Keratinocyte (primary cell): ENCODE measurements at regions not wholly inside any gene's neighbourhood (a gene's known extent, or its start where the extent isn't known, plus 50 kb on each side); places are given as distances from the start of the nearest gene placed in this dataset.
"Not testable (repeated sequence)": the region's sequence is repeated elsewhere in the genome, so short reads cannot be mapped to it uniquely, and the experiment has no call there.

Experiments
- CTCF ChIP-seq, 3 experiments: IDR thresholded peaks in 1 of 3; conservative IDR thresholded peaks in 1 of 3; optimal IDR thresholded peaks in 1 of 3; 2 replicates in 2 of 3; 3 replicates in 1 of 3; pipeline versions ENCODE3 to v1.5.1; 2011; ENCODE audit warnings: low read length in 3 of 3, mild to moderate bottlenecking in 3 of 3, moderate library complexity in 2 of 3, control low read depth in 1 of 3, inconsistent platforms in 1 of 3; ENCODE audit not compliant: insufficient read depth in 2 of 3; ENCODE audit errors: extremely low read depth in 1 of 3
- EZH2 ChIP-seq: IDR thresholded peaks from one replicate; pipeline ENCODE4 v1.6.1; 2012; ENCODE audit warnings: inconsistent platforms, mild to moderate bottlenecking, low read length, moderate library complexity

GRCh38 chr1:238684576-238684975 lies 701.8 kb upstream of the CHRM3 start:
- not testable (repeated sequence) for TF ChIP-seq CTCF (optimal IDR thresholded peaks at IDR 0.05 in 1 of 3, IDR thresholded peaks at IDR 0.05 in 1 of 3, conservative IDR thresholded peaks at IDR 0.05 in 1 of 3; ENCODE audit: extremely low read depth in 1 of 3, insufficient read depth in 2 of 3, low read length in 3 of 3); EZH2
